GM18507 (cell line): ENCODE measurements at regions not wholly inside any gene's neighbourhood (a gene's known extent, or its start where the extent isn't known, plus 50 kb on each side); places are given as distances from the start of the nearest gene placed in this dataset.

Experiments used
- DNase-seq: peaks from one replicate; pipeline ENCODE4 v3.0.0; 2011; ENCODE audit warnings: low read depth; ENCODE audit not compliant: insufficient read length; ENCODE audit errors: extremely low spot score
- FAIRE-seq: peaks from 2 replicates; lab custom pipeline; 2011; peaks lifted over from hg19 to GRCh38; lab: Jason Lieb, UNC

GRCh38 chr5:98621821-98622220 is 151.6 kb upstream of the RGMB start:
- FAIRE-seq (no peak), DNase-seq (no peak)

- no peak for DNase-seq
- no peak for FAIRE-seq
Observed at GRCh38 chr5:98624145-98624880, 149.2 kb upstream of the RGMB start.

DNA sequence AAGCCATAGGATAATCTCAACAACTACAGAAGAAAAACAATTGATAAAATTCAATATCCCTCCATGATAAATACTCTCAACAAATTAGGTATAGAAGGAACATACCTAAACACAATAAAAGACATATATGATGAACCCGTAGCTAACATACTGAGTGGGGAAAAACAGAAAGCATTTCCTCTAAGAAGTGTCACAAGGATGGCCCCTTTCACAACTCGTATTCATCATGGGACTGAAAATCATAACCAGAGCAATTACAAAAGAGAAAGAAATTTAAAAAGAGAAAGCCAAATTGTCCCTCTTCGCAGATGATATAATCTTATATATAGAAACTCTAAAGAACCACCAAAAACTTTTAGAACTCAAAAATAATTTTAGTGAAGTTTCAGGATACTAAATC is 146.3 kb upstream of the RGMB start:
- FAIRE-seq (no peak), DNase-seq (no peak)

- DNase-seq (no peak), FAIRE-seq (no peak)
Observed at GRCh38 chr5:98630621-98631020, 142.8 kb upstream of the RGMB start.

- DNase-seq (no peak), FAIRE-seq (no peak)
Observed at GRCh38 chr5:98631311-98632054, 142.0 kb upstream of the RGMB start.

DNA sequence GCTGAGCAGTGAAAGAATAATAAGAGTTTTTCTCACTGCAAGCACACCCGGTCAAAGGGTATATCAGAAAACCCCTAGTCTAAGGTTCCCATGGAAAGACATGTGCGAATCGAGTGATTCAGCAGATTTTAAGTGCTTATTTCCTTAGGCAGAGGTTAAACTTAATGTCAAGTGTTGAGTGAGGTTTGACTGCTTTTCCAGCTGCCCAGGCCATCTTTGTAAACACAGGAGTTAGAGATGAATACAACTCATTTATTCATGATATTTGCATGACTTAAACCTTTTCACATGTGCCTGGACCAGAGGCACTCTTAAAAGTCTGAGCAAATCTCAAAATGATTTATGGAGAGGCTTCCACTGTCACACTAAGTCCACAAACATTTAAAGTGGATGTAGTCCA is 137.8 kb upstream of the RGMB start:
- FAIRE-seq (no peak), DNase-seq (no peak)

DNA sequence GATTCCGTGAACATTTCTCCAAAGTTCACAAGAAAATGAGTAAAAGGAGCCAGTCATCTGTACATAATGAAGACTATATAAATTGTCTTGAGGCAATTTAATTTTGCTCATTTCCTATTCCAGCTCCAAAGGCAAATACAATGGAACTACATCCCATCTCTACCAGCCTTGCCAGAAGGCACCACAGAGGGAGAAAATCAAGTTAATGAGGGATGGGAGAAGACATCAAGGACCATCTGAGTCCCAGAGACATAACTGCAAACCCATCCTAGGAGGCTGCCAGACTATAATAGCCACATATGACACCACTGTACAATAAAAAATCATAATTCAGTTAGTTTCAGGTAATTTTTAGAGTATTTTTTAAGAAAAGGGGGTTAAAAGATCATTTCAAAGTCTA is 136.3 kb upstream of the RGMB start:
- no peak for DNase-seq
- no peak for FAIRE-seq

DNA sequence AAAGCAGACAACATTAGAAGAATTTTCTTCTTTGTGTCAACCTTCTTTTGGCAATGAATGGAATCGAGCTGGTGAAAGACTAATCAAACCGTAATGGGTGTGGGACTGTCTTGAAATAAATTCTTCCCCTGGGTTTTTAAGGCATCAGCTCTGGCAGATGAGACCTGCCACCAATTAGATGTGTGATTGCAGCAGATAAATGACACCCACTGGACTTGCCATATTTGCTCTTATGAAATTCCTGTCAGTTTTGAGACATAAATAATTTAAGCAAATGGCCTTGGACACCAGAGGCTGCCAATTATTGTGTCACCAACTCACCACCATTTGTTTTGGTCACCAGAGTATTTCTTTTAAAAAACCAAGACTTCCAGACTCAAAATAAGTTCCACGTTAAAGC is 135.9 kb upstream of the RGMB start:
- no peak for FAIRE-seq
- no peak for DNase-seq

- no peak for FAIRE-seq
- DNase-seq, result no peak
Observed at GRCh38 chr5:98638111-98638510, 135.4 kb upstream of the RGMB start.

DNA sequence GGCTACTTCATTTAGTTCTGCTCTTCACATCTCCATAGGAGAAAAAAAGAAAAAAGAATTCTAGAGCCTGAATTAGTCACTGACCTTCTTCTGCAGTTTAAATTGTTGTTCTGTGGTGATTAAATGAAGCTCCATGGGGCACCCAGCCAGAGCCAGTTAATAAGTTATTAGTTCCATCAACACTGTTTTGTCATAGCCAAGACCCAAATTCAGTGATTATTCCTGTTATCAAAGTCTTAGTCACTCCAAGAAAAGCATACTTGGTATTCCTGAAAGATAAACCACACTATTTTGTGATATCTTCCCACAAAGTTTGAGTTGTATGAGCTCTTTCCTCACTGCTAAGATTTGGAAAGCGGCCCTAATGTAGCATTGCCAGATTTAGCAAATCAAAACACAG is 134.8 kb upstream of the RGMB start:
- DNase-seq (no peak), FAIRE-seq (no peak)

DNA sequence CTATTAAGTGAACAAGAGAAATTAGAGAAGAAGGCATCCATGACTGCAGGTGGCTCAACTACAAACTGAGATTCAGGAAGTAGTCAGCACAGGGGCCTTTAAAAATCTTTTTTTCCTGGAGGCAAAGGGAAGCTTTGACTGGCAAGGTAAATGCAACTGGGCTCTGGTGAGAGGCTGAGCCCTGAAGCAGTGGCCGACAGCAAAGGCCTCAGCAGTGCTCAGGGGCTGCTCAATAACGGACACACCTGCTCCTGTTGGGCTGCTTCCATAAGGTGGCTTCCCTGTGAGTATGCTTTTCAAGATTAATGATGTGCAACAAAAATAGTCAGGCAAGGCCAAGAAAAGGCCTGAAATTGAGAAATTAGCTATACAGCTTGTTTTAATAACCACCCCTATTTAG is 134.2 kb upstream of the RGMB start:
- no peak for DNase-seq
- FAIRE-seq, result no peak

GRCh38 chr5:98641671-98642070 is 131.8 kb upstream of the RGMB start:
- FAIRE-seq, result no peak
- DNase-seq, result no peak

DNA sequence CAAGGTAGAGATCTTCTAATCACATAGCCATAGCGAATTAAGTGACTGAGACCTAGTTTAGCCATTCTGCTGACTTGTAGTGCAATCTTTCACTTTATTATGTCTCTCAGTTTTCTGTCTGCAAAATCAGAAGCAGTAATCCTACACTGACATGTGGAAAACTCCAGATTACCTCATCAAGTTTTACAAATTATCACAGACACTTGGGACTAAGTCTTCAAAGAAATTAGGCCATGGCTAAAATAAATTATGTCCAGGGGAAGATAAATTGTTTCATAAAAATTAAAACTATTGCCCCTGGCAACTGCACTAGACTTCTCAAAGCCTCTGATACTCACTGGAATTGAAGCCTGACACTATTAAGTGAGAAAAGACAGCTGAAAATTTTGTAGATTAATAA is 129.9 kb upstream of the RGMB start:
- no peak for FAIRE-seq

DNA sequence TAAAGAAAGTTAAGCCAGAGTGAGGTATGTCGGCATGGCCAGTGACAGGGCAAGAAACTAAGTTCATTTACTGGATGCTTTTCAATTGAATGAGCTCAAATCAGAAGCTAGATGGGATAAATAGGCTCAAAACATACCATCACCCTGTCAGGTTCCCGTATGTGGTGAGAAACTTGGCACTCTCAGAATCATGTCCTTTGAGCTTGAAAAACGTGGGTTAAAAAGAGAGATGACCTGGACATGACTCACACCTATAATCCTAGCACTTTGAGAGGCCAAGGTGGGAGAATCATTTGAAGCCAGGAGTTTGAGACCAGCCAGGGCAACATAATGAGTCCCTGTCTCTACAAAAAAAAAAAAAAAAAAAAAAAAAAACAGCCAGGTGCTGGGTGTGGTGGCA is 121.7 kb upstream of the RGMB start:
- no peak for DNase-seq
- no peak for FAIRE-seq

More for the DNA sequence above, 129.9 kb upstream of the RGMB start:
- no peak for DNase-seq

DNA sequence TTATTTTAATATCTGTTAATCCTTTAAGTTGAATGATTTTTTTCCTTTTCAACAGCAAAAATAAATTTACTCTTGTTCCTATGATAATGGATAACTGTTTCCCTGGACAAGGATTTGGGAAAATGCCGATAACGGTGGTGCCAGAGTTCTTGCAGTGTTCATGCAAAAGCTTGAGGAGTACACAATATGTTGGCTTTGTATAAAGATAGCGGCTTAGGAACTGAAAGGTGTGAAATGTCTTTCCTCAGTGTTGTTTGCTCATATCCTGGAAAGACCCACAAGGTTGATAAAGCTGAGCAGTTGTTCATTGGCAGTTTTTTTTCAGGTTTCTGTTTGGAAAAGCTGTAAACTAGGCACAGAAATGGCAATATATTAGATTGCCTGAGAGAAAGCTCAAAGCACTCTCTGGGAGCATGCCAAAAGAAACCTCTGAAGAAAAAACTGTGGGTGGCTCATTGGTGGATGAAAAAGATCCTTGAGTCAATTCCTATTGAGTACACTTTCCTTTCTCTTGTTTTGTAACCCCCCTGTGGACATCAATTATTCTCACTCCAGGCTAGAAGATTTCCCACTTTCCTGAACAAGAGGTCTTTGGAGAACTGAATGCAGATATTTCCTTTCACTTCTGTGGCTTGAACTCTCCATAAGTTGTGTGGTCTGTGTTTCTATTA is 117.2 kb upstream of the RGMB start:
- DNase-seq (no peak), FAIRE-seq (no peak)

DNA sequence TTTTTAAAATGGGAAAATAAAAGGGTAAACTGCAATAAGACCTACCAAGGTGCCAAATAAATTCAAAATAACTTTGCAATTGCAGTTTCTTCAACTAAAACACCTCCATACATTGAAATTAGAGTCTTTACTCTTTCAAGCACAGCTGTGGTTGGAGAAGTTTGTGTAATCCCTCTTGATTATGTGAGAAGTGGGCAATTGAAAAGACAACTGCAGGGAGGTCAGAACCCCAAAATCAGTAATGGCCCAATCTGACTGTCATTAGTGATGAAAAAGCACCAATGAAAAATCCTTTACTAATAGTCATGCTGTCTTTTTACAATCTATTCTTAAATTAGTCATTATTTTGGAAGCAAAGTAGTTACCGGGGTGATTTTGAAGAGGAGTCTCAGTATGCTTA is 116.7 kb upstream of the RGMB start:
- no peak for FAIRE-seq

DNA sequence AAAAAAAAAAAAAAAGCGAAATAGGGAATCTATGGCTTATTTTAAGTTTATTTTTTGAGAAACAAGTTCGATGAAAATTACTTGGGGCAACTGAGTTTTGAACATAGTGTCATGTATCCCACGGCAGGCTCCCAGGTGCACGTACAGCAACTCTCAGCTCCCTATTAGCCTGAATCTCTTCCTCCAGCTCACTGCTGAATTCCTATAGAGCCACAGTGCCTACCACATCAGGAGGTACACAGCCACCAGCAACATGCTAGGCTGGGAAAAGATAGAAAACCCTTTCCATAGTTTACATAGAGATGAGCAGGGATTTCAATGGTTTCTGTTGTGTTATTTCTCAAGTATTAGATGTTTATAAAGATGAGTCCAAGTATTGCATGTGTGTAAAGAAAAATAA is 115.9 kb upstream of the RGMB start:
- no peak for FAIRE-seq
- no peak for DNase-seq

More for the DNA sequence above, 116.7 kb upstream of the RGMB start:
- DNase-seq, result no peak

GRCh38 chr5:98663521-98663920 is 109.9 kb upstream of the RGMB start:
- FAIRE-seq, result no peak
- DNase-seq, result no peak

DNA sequence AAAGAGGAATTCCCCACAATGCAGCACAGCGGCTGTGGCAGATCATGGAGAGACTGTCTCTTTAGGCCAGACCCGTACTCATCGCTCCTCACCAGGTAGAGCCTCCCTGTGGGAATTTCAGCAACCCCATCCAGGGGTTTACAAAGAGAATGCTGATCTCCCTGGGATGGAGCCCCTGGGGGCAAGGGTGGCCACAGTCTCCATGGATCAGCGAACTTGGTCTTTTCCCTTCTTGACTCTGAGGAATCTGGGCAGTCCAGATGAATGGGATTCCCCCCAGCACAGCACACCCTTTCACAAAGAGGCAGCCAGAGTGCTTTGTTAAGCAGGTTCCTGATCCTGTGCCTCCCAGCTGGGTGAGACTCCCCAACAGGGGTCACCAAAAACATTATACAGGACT is 108.7 kb upstream of the RGMB start:
- FAIRE-seq, result no peak
- DNase-seq, result no peak

DNA sequence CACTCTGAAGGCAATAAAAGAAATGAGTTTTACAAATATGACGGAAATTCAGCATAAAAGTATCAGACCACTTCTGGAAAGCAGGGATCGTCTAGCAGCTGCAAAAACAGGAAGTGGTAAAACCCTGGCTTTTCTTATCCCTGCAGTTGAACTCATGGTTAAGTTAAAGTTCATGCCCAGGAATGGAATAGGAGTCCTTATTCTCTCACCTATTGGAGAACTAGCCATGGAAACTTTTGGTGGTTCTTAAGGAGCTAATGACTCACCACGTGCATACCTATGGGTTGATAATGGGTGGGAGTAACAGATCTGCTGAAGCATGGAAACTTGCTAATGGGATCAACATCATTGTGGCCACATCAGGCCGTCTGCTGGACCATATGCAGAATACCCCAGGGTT is 93.5 kb upstream of the RGMB start:
- DNase-seq (no peak), FAIRE-seq (no peak)

DNA sequence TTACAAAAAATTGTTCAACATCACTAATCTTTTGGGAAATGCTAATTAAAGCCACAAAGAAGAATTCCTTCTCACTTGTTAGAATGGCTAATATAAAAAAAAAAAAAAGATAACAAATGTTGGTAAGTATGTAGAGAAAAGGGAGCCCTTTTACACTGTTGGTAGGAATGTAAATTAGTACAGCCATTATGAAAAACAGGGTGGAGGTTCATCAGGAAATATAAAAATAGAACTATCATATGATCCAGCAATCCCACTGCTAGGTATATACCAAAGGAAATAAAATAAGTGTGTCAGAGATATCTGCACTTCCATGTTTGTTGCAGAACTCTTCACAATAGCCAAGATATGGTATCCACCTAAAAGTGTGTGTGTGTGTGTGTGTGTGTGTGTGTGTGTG is 83.5 kb upstream of the RGMB start:
- FAIRE-seq, result no peak
- DNase-seq, result no peak
